ENCODE measurements at regions not wholly inside any gene's neighbourhood (a gene's known extent, or its start where the extent isn't known, plus 50 kb on each side); places are given as distances from the start of the nearest gene placed in this dataset.

DNA sequence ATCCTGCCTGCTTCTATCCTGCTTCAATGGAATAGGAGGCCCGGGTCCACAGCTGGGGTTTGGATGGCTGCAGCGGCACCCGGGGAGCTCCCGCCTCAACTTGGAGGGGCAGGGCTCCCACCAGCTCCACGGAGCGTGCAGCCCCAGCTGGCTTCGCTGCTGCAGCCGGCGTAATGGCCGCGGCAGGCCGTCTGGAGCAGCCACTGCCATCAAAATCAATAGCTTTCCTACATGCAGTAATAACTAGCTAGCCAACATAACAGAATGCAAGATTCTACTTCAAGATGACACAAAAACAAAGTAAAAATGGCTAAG lies 154.2 kb upstream of the RMP24 start:
- peaks cover 0 to 2% (median 0%) of the 10 kb centered on the region in 5 donors for H3K4me1 ChIP-seq (ENCODE audit: control insufficient read depth in 5 of 5, insufficient read depth in 5 of 5, low read length in 5 of 5)
- H3K9me3 ChIP-seq (ENCODE audit: control insufficient read depth in 5 of 5, low read length in 5 of 5) = peaks cover 0 to 4% (median 0%) of the 10 kb centered on the region in 5 donors
- peaks cover 0 to 2% (median 0%) of the 10 kb centered on the region in 5 donors for H3K27me3 ChIP-seq (ENCODE audit: control insufficient read depth in 5 of 5, insufficient read depth in 4 of 5, low read length in 5 of 5)
- H3K9ac ChIP-seq (ENCODE audit: low read length in 5 of 5) = no peak overlapping the region
- H3K36me3 ChIP-seq (ENCODE audit: control insufficient read depth in 5 of 5, insufficient read depth in 5 of 5, low read length in 5 of 5) = no peaks in the 10 kb centered on the region
- no peak overlapping the region for H3K4me3 ChIP-seq (ENCODE audit: low read depth in 1 of 5, low read length in 5 of 5)
- H3K27ac ChIP-seq (ENCODE audit: low read depth, low read length) = no peak overlapping the region

DNA sequence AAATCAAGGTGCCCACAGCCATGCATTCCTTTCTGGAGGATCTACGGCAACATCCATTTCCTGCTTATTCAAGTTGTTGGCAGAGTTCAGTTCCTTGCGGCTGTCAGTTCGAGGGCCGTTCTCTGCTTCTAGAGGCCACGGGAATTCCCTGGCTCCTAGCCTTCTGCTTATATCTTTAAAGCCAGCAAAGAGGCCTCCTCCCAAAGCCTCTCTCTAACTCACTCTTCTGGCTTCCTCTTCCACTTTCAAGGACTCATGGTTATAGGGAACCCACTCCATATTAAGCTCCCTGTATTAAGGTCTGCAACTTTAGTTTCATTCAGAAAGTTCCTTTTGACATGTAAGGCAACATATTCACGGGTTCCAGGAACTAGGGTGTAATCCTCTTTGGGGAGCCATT lies 150.1 kb upstream of the RMP24 start:
- Histone ChIP-seq H3K9ac (ENCODE audit: low read length in 5 of 5) (no peak overlapping the region), H3K27me3 (ENCODE audit: control insufficient read depth in 5 of 5, insufficient read depth in 4 of 5, low read length in 5 of 5) (peaks cover 0 to 2% (median 0%) of the 10 kb centered on the region in 5 donors), H3K27ac (ENCODE audit: low read depth, low read length) (no peak overlapping the region), H3K4me1 (ENCODE audit: control insufficient read depth in 5 of 5, insufficient read depth in 5 of 5, low read length in 5 of 5) (peaks cover 0 to 2% (median 0%) of the 10 kb centered on the region in 5 donors), H3K4me3 (ENCODE audit: low read depth in 1 of 5, low read length in 5 of 5) (no peak overlapping the region), H3K9me3 (ENCODE audit: control insufficient read depth in 5 of 5, low read length in 5 of 5) (peaks cover 0 to 4% (median 0%) of the 10 kb centered on the region in 5 donors), H3K36me3 (ENCODE audit: control insufficient read depth in 5 of 5, insufficient read depth in 5 of 5, low read length in 5 of 5) (no peaks in the 10 kb centered on the region)

DNA sequence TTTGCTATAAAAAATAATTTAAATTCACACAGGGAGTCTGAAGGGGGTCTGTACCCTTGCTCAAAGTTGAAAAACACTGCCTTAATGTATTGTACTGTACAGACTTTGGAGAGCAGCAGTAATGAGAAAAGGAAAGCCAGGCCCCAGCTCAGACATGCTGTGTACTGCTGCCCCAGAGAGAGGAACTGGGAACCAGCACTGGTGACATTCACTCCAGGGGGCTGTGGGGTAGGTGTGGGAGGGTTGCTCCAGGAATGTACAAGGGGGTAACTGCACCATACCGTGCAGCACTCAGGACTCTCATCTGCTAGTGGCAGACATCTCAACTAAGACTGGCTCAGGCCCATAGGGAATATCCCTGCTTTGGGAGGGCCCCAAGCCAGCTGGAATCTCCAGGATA lies 146.0 kb upstream of the RMP24 start:
- peaks cover 0 to 7% (median 4%) of the 10 kb centered on the region in 5 donors for H3K9me3 ChIP-seq (ENCODE audit: control insufficient read depth in 5 of 5, low read length in 5 of 5)
- H3K9ac ChIP-seq (ENCODE audit: low read length in 5 of 5) = no peak overlapping the region
- no peaks in the 10 kb centered on the region for H3K36me3 ChIP-seq (ENCODE audit: control insufficient read depth in 5 of 5, insufficient read depth in 5 of 5, low read length in 5 of 5)
- H3K27ac ChIP-seq (ENCODE audit: low read depth, low read length) = no peak overlapping the region
- H3K4me3 ChIP-seq (ENCODE audit: low read depth in 1 of 5, low read length in 5 of 5) = no peak overlapping the region
- no peaks in the 10 kb centered on the region for H3K27me3 ChIP-seq (ENCODE audit: control insufficient read depth in 5 of 5, insufficient read depth in 4 of 5, low read length in 5 of 5)
- peaks cover 0 to 2% (median 0%) of the 10 kb centered on the region in 5 donors for H3K4me1 ChIP-seq (ENCODE audit: control insufficient read depth in 5 of 5, insufficient read depth in 5 of 5, low read length in 5 of 5)

DNA sequence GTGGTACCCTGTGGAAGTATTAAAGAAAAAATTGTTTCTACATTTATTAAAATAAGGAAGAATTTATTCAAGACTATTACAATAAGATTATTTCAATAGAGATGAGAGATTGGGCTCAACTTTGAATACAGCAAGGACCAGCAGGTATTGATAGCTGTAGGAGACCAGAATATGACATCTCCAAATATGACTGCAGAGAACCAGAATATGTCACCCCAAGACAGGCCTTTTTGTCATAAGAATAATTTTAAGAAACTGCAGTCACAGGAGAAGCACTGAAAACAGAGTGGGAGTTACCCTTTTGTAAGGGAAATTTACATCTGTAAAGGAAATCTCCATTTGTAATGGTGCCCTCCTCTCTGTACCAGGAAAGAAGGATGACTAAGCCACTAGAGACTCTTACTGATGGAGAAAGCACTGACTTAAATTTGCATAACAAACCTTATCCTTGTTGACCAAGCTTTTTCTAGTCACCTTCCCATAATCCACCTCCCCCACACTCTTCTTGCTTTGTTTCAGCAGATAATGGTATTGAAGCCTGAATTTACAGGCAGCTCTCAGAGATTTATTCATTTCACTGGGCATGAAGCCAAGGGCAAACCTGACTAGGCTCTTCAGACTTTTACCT lies 145.1 kb upstream of the RMP24 start:
- Histone ChIP-seq H3K27me3 (ENCODE audit: control insufficient read depth in 5 of 5, insufficient read depth in 4 of 5, low read length in 5 of 5) (no peaks in the 10 kb centered on the region), H3K9me3 (ENCODE audit: control insufficient read depth in 5 of 5, low read length in 5 of 5) (peaks cover 0 to 16% (median 9%) of the 10 kb centered on the region in 5 donors), H3K9ac (ENCODE audit: low read length in 5 of 5) (no peak overlapping the region), H3K36me3 (ENCODE audit: control insufficient read depth in 5 of 5, insufficient read depth in 5 of 5, low read length in 5 of 5) (no peaks in the 10 kb centered on the region), H3K4me3 (ENCODE audit: low read depth in 1 of 5, low read length in 5 of 5) (no peak overlapping the region), H3K4me1 (ENCODE audit: control insufficient read depth in 5 of 5, insufficient read depth in 5 of 5, low read length in 5 of 5) (no peaks in the 10 kb centered on the region), H3K27ac (ENCODE audit: low read depth, low read length) (no peak overlapping the region)

DNA sequence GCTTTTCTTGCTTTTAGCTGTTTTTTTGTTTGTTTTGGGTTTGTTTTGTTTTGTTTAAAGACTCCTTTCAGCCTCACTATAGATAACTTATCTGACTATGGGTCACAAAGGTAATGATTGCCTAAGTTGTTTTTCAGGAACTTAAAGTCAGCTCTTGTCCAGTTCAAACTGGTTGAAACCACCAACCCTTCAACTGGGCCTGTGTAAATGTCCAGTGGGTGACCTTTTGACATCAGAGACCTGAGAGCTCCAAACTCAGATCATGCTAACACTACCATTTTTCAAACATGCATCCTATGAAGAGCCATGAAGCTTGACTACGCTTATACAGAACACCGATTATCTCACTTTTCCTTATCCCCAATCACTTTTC lies 144.6 kb upstream of the RMP24 start:
- no peak overlapping the region for H3K27ac ChIP-seq (ENCODE audit: low read depth, low read length)
- no peaks in the 10 kb centered on the region for H3K36me3 ChIP-seq (ENCODE audit: control insufficient read depth in 5 of 5, insufficient read depth in 5 of 5, low read length in 5 of 5)
- no peak overlapping the region for H3K9ac ChIP-seq (ENCODE audit: low read length in 5 of 5)
- no peaks in the 10 kb centered on the region for H3K4me1 ChIP-seq (ENCODE audit: control insufficient read depth in 5 of 5, insufficient read depth in 5 of 5, low read length in 5 of 5)
- H3K4me3 ChIP-seq (ENCODE audit: low read depth in 1 of 5, low read length in 5 of 5) = no peak overlapping the region
- H3K27me3 ChIP-seq (ENCODE audit: control insufficient read depth in 5 of 5, insufficient read depth in 4 of 5, low read length in 5 of 5) = no peaks in the 10 kb centered on the region
- peaks cover 0 to 21% (median 13%) of the 10 kb centered on the region in 5 donors for H3K9me3 ChIP-seq (ENCODE audit: control insufficient read depth in 5 of 5, low read length in 5 of 5)

DNA sequence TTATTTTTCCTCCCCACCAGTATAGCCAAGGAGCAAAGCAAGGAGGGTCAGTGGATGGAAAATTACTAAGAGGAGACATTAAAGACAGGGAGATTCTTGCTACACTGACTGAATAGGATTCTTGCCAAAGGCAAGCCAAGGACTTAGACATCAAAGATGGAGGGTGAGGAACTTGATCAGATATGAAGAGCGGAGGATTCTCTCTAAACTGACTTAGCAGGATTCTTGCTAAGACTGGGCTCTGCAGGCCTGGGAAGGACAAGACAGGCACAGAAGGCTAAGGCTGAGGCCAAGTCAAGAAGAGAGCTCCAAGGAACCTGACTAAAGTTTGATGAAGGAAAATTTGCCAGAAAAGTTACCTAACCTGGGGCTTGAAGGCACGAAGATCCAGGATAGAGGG lies 143.9 kb upstream of the RMP24 start:
- no peaks in the 10 kb centered on the region for H3K36me3 ChIP-seq (ENCODE audit: control insufficient read depth in 5 of 5, insufficient read depth in 5 of 5, low read length in 5 of 5)
- H3K4me3 ChIP-seq (ENCODE audit: low read depth in 1 of 5, low read length in 5 of 5) = no peak overlapping the region
- no peak overlapping the region for H3K27ac ChIP-seq (ENCODE audit: low read depth, low read length)
- no peak overlapping the region for H3K9ac ChIP-seq (ENCODE audit: low read length in 5 of 5)
- peaks cover 0 to 27% (median 13%) of the 10 kb centered on the region in 5 donors for H3K9me3 ChIP-seq (ENCODE audit: control insufficient read depth in 5 of 5, low read length in 5 of 5)
- no peaks in the 10 kb centered on the region for H3K4me1 ChIP-seq (ENCODE audit: control insufficient read depth in 5 of 5, insufficient read depth in 5 of 5, low read length in 5 of 5)
- no peaks in the 10 kb centered on the region for H3K27me3 ChIP-seq (ENCODE audit: control insufficient read depth in 5 of 5, insufficient read depth in 4 of 5, low read length in 5 of 5)

DNA sequence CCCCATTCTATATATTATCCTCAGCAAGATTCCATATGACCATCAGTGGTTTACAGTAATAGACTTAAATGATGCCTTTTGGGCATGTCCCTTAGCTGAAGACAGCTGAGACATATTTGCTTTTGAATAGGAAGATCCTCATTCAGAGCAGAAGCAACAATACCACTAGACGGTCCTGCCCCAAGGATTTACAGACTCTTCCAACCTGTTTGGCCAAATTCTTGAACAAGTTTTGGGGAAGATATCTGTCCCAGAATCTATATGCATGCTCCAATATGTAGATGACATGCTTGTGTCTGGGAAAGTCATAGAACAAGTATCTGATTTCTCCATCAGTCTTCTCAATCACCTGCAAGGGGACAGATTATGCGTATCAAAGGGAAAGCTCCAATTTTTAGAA lies 137.1 kb upstream of the RMP24 start:
- H3K9ac ChIP-seq (ENCODE audit: low read length in 5 of 5) = no peak overlapping the region
- no peaks in the 10 kb centered on the region for H3K27me3 ChIP-seq (ENCODE audit: control insufficient read depth in 5 of 5, insufficient read depth in 4 of 5, low read length in 5 of 5)
- H3K9me3 ChIP-seq (ENCODE audit: control insufficient read depth in 5 of 5, low read length in 5 of 5) = peaks cover 0 to 27% (median 12%) of the 10 kb centered on the region in 5 donors
- no peak overlapping the region for H3K4me3 ChIP-seq (ENCODE audit: low read depth in 1 of 5, low read length in 5 of 5)
- no peak overlapping the region for H3K27ac ChIP-seq (ENCODE audit: low read depth, low read length)
- H3K4me1 ChIP-seq (ENCODE audit: control insufficient read depth in 5 of 5, insufficient read depth in 5 of 5, low read length in 5 of 5) = no peaks in the 10 kb centered on the region
- H3K36me3 ChIP-seq (ENCODE audit: control insufficient read depth in 5 of 5, insufficient read depth in 5 of 5, low read length in 5 of 5) = no peaks in the 10 kb centered on the region

DNA sequence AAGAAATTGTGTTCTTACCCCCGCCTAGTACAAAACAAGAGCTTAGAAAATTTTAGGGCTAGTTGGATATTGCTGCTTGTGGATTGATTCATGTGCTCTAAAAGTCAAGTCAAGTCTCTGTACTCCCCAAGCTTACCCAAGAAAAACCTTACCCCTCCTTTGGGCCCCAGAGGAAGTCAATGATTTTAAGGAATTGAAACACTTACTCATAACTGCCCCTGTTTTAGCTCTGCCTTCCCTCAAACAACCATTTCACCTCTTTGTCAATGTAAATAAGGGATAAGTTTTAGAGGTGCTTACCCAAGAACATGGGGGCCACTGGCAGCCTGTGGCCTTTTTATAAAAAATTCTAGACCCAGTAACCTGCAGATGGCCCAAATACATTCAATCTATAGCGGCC lies 136.6 kb upstream of the RMP24 start:
- Histone ChIP-seq H3K9me3 (ENCODE audit: control insufficient read depth in 5 of 5, low read length in 5 of 5) (peaks cover 0 to 25% (median 12%) of the 10 kb centered on the region in 5 donors), H3K27ac (ENCODE audit: low read depth, low read length) (no peak overlapping the region), H3K9ac (ENCODE audit: low read length in 5 of 5) (no peak overlapping the region), H3K4me1 (ENCODE audit: control insufficient read depth in 5 of 5, insufficient read depth in 5 of 5, low read length in 5 of 5) (no peaks in the 10 kb centered on the region), H3K36me3 (ENCODE audit: control insufficient read depth in 5 of 5, insufficient read depth in 5 of 5, low read length in 5 of 5) (no peaks in the 10 kb centered on the region), H3K4me3 (ENCODE audit: low read depth in 1 of 5, low read length in 5 of 5) (no peak overlapping the region), H3K27me3 (ENCODE audit: control insufficient read depth in 5 of 5, insufficient read depth in 4 of 5, low read length in 5 of 5) (no peaks in the 10 kb centered on the region)

DNA sequence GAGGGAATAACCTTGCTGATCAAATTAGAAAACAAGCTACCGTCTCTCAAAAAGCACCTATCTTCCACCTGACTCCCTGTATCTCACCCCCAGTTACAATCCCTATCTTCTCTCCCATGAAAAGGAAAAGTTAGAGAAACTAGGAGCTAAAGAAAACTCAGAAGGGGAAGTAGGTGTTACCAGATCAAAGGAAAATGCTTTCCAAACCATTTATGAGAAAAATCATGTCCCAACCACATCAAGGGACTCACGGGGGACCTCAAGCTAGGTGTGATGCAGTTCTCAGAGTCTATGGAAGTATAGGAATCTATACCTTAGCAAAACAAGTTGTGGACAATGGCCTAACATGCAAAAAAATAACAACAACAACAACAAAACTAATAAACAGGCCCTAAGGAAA lies 135.5 kb upstream of the RMP24 start:
- Histone ChIP-seq H3K4me3 (ENCODE audit: low read depth in 1 of 5, low read length in 5 of 5) (no peak overlapping the region), H3K9ac (ENCODE audit: low read length in 5 of 5) (no peak overlapping the region), H3K4me1 (ENCODE audit: control insufficient read depth in 5 of 5, insufficient read depth in 5 of 5, low read length in 5 of 5) (no peaks in the 10 kb centered on the region), H3K27ac (ENCODE audit: low read depth, low read length) (no peak overlapping the region), H3K36me3 (ENCODE audit: control insufficient read depth in 5 of 5, insufficient read depth in 5 of 5, low read length in 5 of 5) (no peaks in the 10 kb centered on the region), H3K9me3 (ENCODE audit: control insufficient read depth in 5 of 5, low read length in 5 of 5) (peaks cover 0 to 15% (median 10%) of the 10 kb centered on the region in 5 donors), H3K27me3 (ENCODE audit: control insufficient read depth in 5 of 5, insufficient read depth in 4 of 5, low read length in 5 of 5) (no peaks in the 10 kb centered on the region)

DNA sequence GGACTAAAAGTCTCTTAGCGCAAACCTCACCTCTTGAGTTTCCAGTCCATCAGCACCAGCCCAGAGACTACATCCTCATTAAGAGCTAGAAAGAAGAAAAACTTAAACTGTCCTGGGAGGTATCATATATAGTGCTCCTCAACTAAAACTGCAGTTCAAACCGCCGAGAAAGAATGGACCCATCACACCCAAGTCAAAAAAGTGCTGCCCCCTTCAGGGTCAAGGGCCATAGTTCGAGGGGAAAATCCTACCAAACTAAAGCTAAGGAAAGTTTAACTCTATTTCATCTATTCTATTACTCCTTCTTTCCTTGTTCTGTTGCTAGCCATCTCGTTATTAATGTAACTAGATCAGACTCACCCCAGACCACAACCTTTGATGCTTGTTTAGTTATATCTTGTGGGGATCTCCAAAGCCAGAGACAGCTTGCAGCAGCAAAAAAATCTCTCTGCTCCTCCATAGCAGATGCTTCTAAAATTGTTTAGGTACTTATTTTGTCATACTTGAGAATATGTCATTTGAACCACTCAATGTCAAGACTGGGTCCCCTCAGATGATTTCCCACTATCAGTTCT lies 134.5 kb upstream of the RMP24 start:
- Histone ChIP-seq H3K9ac (ENCODE audit: low read length in 5 of 5) (no peak overlapping the region), H3K27ac (ENCODE audit: low read depth, low read length) (no peak overlapping the region), H3K4me3 (ENCODE audit: low read depth in 1 of 5, low read length in 5 of 5) (no peak overlapping the region), H3K27me3 (ENCODE audit: control insufficient read depth in 5 of 5, insufficient read depth in 4 of 5, low read length in 5 of 5) (no peaks in the 10 kb centered on the region), H3K9me3 (ENCODE audit: control insufficient read depth in 5 of 5, low read length in 5 of 5) (peaks cover 0 to 5% (median 0%) of the 10 kb centered on the region in 5 donors), H3K4me1 (ENCODE audit: control insufficient read depth in 5 of 5, insufficient read depth in 5 of 5, low read length in 5 of 5) (no peaks in the 10 kb centered on the region), H3K36me3 (ENCODE audit: control insufficient read depth in 5 of 5, insufficient read depth in 5 of 5, low read length in 5 of 5) (no peaks in the 10 kb centered on the region)

Data from subcutaneous abdominal adipose tissue (tissue), 5 donors.